K562 (cell line): ENCODE measurements at regions not wholly inside any gene's neighbourhood (a gene's known extent, or its start where the extent isn't known, plus 50 kb on each side); places are given as distances from the start of the nearest gene placed in this dataset.

Experiments
- CSDE1 ChIP-seq, 2 experiments: fragments of 450-650 bp; IDR thresholded peaks; 2 replicates each; pipeline ENCODE4 v1.6.1; 2016; ENCODE audit warnings: mild to moderate bottlenecking in 1 of 2
- ETV1 ChIP-seq: fragments of 450-650 bp; conservative IDR thresholded peaks from 2 replicates; pipeline ENCODE4 v1.6.1; 2016; ENCODE audit warnings: missing genetic modification characterization, control low read depth, low read depth, missing compliant biosample characterization
- HIVEP1 ChIP-seq: fragments of 250-450 bp; sonication (Bioruptor Pico); IDR thresholded peaks from 2 replicates; pipeline ENCODE4 v1.4.0; 2020; ENCODE audit warnings: mild to moderate bottlenecking
- IFI16 ChIP-seq: fragments of 250-450 bp; sonication (Bioruptor Pico); IDR thresholded peaks from 2 replicates; pipeline ENCODE4 v2.1.2; 2022; ENCODE audit warnings: mild to moderate bottlenecking, inconsistent platforms
- NBN ChIP-seq: fragments of 450-650 bp; IDR thresholded peaks from 2 replicates; pipeline ENCODE4 v1.6.1; 2016; ENCODE audit warnings: low read depth, mild to moderate bottlenecking
- NEUROD1 ChIP-seq: fragments of 150-350 bp; IDR thresholded peaks from 2 replicates; pipeline ENCODE4 v1.6.1; 2014; ENCODE audit warnings: borderline replicate concordance, low read length, low read depth; ENCODE audit not compliant: partially characterized antibody
- SETDB1 ChIP-seq: IDR thresholded peaks from one replicate; pipeline ENCODE4 v1.6.1; 2012; ENCODE audit warnings: low read length, control low read depth, inconsistent platforms
- SLC30A9 ChIP-seq: fragments of 250-450 bp; sonication (Bioruptor Pico); IDR thresholded peaks from 2 replicates; pipeline ENCODE4 v1.8.0; 2022; ENCODE audit warnings: mild to moderate bottlenecking, moderate library complexity
- TAL1 ChIP-seq: fragments of 450-650 bp; IDR thresholded peaks from 2 replicates; pipeline ENCODE4 v1.6.1; 2016; ENCODE audit warnings: mild to moderate bottlenecking
- ZC3H8 ChIP-seq: fragments of 450-650 bp; IDR thresholded peaks from 2 replicates; pipeline ENCODE4 v1.6.1; 2017
- ZNF431 ChIP-seq: sonication (generic); formaldehyde crosslinking; IDR thresholded peaks from 2 replicates; pipeline ENCODE4 v1.8.0; 2022; ENCODE audit warnings: mild to moderate bottlenecking, missing genetic modification reagents
- ZNF57 ChIP-seq: fragments of 450-650 bp; formaldehyde crosslinking; IDR thresholded peaks from 2 replicates; pipeline ENCODE4 v1.4.0; 2020; ENCODE audit warnings: mild to moderate bottlenecking, moderate library complexity
- TF ChIP-seq, protein P1 (sequence below): fragments of 250-450 bp; sonication (Bioruptor Pico); IDR thresholded peaks from 2 replicates; pipeline ENCODE4 v1.5.0; 2021
- TF ChIP-seq, protein P2 (sequence below): sonication (generic); formaldehyde crosslinking; IDR thresholded peaks from 2 replicates; pipeline ENCODE4 v1.8.0; 2022; ENCODE audit warnings: missing genetic modification reagents, mild to moderate bottlenecking, borderline replicate concordance
- TF ChIP-seq, protein P3 (sequence below), 2 experiments: IDR thresholded peaks in 1 of 2; conservative IDR thresholded peaks in 1 of 2; 2 replicates each; pipeline ENCODE4 v1.6.1; 2016; ENCODE audit warnings: low read depth in 2 of 2, mild to moderate bottlenecking in 1 of 2, missing compliant biosample characterization in 1 of 2, missing genetic modification characterization in 1 of 2, moderate library complexity in 1 of 2
- TF ChIP-seq, protein P4 (sequence below): fragments of 250-450 bp; sonication (Bioruptor Pico); IDR thresholded peaks from 2 replicates; pipeline ENCODE4 v1.5.0; 2020; ENCODE audit warnings: mild to moderate bottlenecking
- TF ChIP-seq, protein P5 (sequence below), 3 experiments: IDR thresholded peaks in 2 of 3; conservative IDR thresholded peaks in 1 of 3; 2 replicates each; pipeline ENCODE4 v1.5.1; 2011 to 2012; ENCODE audit warnings: low read length in 3 of 3, mild to moderate bottlenecking in 3 of 3, control low read depth in 2 of 3, improper control_type of control experiment in 1 of 3, inconsistent platforms in 1 of 3, low read depth in 1 of 3, mixed read lengths in 1 of 3, moderate library complexity in 1 of 3; ENCODE audit not compliant: insufficient read depth in 2 of 3
- TF ChIP-seq, protein P6 (sequence below): fragments of 250-450 bp; sonication (Bioruptor Pico); IDR thresholded peaks from 2 replicates; pipeline ENCODE4 v1.5.0; 2020; ENCODE audit warnings: mild to moderate bottlenecking, borderline replicate concordance

DNA sequence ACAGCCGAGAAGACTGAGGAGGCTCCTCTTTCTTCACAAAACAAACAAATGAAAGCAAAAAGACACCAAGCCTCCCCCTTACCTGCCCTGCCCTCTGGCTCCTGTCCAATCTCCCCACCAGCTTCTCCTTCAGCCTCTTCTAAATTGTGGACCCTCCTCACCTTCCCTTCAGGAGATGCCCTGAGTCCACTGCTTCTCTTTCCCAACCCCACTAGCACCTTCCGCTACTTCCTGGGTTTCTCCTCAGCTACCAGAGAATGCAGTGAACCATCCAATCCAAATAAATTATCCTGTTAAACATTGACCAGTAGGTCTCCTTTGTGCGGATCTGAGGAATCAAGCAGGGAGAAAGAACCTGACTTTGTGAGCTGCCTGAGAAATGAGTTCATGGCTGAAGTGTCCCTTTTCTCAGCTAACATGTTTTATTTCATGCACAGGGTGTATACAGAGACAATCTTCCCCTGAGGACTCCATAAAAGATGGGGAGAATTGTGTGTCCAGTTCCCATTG lies 63.2 kb upstream of the VPREB1 start (continued):
- TF ChIP-seq ETV1 (no peak), NEUROD1 (peak; percentile 5), HIVEP1 (CRISPR knock-in tag) (no peak), SETDB1 (no peak), SLC30A9 (CRISPR knock-in tag) (no peak), IFI16 (CRISPR knock-in tag) (peak; percentile 3; the same call in 1 of the 2 replicates), NBN (no peak), ZNF57 (CRISPR knock-in tag) (0 out of 2 replicates have a peak, but pooled peaks have one; percentile 32), TAL1 (no peak), CSDE1 (IDR thresholded peaks at IDR 0.05) (no peak), ZNF431 (no peak), ZC3H8 (no peak)
- TF ChIP-seq, protein P1, sequence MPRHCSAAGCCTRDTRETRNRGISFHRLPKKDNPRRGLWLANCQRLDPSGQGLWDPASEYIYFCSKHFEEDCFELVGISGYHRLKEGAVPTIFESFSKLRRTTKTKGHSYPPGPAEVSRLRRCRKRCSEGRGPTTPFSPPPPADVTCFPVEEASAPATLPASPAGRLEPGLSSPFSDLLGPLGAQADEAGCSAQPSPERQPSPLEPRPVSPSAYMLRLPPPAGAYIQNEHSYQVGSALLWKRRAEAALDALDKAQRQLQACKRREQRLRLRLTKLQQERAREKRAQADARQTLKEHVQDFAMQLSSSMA (CRISPR knock-in tag), result no peak
- TF ChIP-seq, protein P2, sequence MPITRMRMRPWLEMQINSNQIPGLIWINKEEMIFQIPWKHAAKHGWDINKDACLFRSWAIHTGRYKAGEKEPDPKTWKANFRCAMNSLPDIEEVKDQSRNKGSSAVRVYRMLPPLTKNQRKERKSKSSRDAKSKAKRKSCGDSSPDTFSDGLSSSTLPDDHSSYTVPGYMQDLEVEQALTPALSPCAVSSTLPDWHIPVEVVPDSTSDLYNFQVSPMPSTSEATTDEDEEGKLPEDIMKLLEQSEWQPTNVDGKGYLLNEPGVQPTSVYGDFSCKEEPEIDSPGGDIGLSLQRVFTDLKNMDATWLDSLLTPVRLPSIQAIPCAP (CRISPR knock-in tag), result no peak
- TF ChIP-seq, protein P3, sequence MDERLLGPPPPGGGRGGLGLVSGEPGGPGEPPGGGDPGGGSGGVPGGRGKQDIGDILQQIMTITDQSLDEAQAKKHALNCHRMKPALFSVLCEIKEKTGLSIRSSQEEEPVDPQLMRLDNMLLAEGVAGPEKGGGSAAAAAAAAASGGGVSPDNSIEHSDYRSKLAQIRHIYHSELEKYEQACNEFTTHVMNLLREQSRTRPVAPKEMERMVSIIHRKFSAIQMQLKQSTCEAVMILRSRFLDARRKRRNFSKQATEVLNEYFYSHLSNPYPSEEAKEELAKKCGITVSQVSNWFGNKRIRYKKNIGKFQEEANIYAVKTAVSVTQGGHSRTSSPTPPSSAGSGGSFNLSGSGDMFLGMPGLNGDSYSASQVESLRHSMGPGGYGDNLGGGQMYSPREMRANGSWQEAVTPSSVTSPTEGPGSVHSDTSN (CRISPR knock-in tag; IDR thresholded peaks at IDR 0.05; ENCODE audit: low read depth), result no peak
- TF ChIP-seq, protein P3 (tag; conservative IDR thresholded peaks at IDR 0.05; ENCODE audit: low read depth), result no peak
- TF ChIP-seq, protein P4, sequence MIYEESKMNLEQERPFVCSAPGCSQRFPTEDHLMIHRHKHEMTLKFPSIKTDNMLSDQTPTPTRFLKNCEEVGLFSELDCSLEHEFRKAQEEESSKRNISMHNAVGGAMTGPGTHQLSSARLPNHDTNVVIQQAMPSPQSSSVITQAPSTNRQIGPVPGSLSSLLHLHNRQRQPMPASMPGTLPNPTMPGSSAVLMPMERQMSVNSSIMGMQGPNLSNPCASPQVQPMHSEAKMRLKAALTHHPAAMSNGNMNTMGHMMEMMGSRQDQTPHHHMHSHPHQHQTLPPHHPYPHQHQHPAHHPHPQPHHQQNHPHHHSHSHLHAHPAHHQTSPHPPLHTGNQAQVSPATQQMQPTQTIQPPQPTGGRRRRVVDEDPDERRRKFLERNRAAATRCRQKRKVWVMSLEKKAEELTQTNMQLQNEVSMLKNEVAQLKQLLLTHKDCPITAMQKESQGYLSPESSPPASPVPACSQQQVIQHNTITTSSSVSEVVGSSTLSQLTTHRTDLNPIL (CRISPR knock-in tag), result no peak
- TF ChIP-seq, protein P5, sequence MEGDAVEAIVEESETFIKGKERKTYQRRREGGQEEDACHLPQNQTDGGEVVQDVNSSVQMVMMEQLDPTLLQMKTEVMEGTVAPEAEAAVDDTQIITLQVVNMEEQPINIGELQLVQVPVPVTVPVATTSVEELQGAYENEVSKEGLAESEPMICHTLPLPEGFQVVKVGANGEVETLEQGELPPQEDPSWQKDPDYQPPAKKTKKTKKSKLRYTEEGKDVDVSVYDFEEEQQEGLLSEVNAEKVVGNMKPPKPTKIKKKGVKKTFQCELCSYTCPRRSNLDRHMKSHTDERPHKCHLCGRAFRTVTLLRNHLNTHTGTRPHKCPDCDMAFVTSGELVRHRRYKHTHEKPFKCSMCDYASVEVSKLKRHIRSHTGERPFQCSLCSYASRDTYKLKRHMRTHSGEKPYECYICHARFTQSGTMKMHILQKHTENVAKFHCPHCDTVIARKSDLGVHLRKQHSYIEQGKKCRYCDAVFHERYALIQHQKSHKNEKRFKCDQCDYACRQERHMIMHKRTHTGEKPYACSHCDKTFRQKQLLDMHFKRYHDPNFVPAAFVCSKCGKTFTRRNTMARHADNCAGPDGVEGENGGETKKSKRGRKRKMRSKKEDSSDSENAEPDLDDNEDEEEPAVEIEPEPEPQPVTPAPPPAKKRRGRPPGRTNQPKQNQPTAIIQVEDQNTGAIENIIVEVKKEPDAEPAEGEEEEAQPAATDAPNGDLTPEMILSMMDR (IDR thresholded peaks at IDR 0.05 in 2 of 3, conservative IDR thresholded peaks at IDR 0.05 in 1 of 3; ENCODE audit: insufficient read depth in 2 of 3, low read depth in 1 of 3, low read length in 3 of 3), result no peak
- TF ChIP-seq, protein P6, sequence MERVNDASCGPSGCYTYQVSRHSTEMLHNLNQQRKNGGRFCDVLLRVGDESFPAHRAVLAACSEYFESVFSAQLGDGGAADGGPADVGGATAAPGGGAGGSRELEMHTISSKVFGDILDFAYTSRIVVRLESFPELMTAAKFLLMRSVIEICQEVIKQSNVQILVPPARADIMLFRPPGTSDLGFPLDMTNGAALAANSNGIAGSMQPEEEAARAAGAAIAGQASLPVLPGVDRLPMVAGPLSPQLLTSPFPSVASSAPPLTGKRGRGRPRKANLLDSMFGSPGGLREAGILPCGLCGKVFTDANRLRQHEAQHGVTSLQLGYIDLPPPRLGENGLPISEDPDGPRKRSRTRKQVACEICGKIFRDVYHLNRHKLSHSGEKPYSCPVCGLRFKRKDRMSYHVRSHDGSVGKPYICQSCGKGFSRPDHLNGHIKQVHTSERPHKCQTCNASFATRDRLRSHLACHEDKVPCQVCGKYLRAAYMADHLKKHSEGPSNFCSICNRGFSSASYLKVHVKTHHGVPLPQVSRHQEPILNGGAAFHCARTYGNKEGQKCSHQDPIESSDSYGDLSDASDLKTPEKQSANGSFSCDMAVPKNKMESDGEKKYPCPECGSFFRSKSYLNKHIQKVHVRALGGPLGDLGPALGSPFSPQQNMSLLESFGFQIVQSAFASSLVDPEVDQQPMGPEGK (CRISPR knock-in tag), result 0 out of 2 replicates have a peak, but pooled peaks have one; percentile 32
